Naive thymus-derived CD4-positive, alpha-beta T cell (primary cell): ENCODE measurements at regions not wholly inside any gene's neighbourhood (a gene's known extent, or its start where the extent isn't known, plus 50 kb on each side); places are given as distances from the start of the nearest gene placed in this dataset.

ENCODE experiments used
- ATAC-seq: fragments of 150-1000 bp; cut with Tn5 transposase; 2 replicates; pipeline ENCODE4 v1.10.0; 2021; ENCODE audit warnings: mild to moderate bottlenecking, moderate library complexity
- CTCF ChIA-PET: fragments of 350-600 bp; sonication (Branson Sonifier 250); formaldehyde crosslinking; loops from one replicate; lab custom pipeline; 2021; ENCODE audit warnings: antibody characterized with exemption; lab: Charles Lee
- POLR2A ChIA-PET: fragments of 350-600 bp; sonication (Branson Sonifier 250); formaldehyde crosslinking; loops from one replicate; lab custom pipeline; 2021; ENCODE audit warnings: antibody characterized with exemption, inconsistent platforms; lab: Charles Lee
- DNase-seq, 9 donors: peaks; one replicate each; pipeline versions ENCODE4 v3.0.0 to v3.0.0-alpha.2; 2020 to 2022; ENCODE audit warnings: mixed read lengths in 1 of 9
- H3K27ac ChIP-seq: one replicate; pipeline ENCODE4 v1.7.0; 2013; ENCODE audit warnings: mild to moderate bottlenecking, low read depth, low read length, moderate library complexity
- H3K27me3 ChIP-seq, 2 donors: one replicate each; pipeline ENCODE4 v1.7.0; 2013; ENCODE audit warnings: low read length in 2 of 2, mild to moderate bottlenecking in 2 of 2, moderate library complexity in 2 of 2; ENCODE audit not compliant: control insufficient read depth in 2 of 2, insufficient read depth in 2 of 2
- H3K36me3 ChIP-seq, 3 experiments: 1 replicate in 2 of 3; 2 replicates in 1 of 3; pipeline ENCODE4 v1.7.0; 2013; ENCODE audit warnings: low read length in 3 of 3, mild to moderate bottlenecking in 3 of 3, moderate library complexity in 1 of 3; ENCODE audit not compliant: insufficient read depth in 3 of 3, control insufficient read depth in 2 of 3
- H3K4me1 ChIP-seq, 2 donors: one replicate each; pipeline ENCODE4 v1.7.0; 2013; ENCODE audit warnings: low read length in 2 of 2, mild to moderate bottlenecking in 2 of 2, moderate library complexity in 1 of 2; ENCODE audit not compliant: control insufficient read depth in 2 of 2, insufficient read depth in 2 of 2
- H3K4me3 ChIP-seq: 2 replicates; pipeline ENCODE4 v1.7.0; 2013; ENCODE audit warnings: mild to moderate bottlenecking, low read length
- H3K9me3 ChIP-seq, 3 experiments: 1 replicate in 2 of 3; 2 replicates in 1 of 3; pipeline ENCODE4 v1.7.0; 2013; ENCODE audit warnings: low read length in 3 of 3; ENCODE audit not compliant: control insufficient read depth in 2 of 3
- H3K27ac Mint-ChIP-seq, 9 donors: one replicate each; pipeline ENCODE4 v1.8.0; 2020 to 2022; ENCODE audit warnings: mixed read lengths in 9 of 9, mild to moderate bottlenecking in 8 of 9, moderate library complexity in 5 of 9, inconsistent platforms in 2 of 9
- H3K27me3 Mint-ChIP-seq, 5 donors: one replicate each; pipeline ENCODE4 v1.8.0; 2021 to 2022; ENCODE audit warnings: mixed read lengths in 5 of 5, mild to moderate bottlenecking in 1 of 5
- H3K36me3 Mint-ChIP-seq, 5 donors: one replicate each; pipeline ENCODE4 v1.8.0; 2020 to 2022; ENCODE audit warnings: mixed read lengths in 5 of 5, mild to moderate bottlenecking in 3 of 5, inconsistent platforms in 1 of 5
- H3K4me1 Mint-ChIP-seq, 7 donors: one replicate each; pipeline ENCODE4 v1.8.0; 2020 to 2022; ENCODE audit warnings: mixed read lengths in 7 of 7, mild to moderate bottlenecking in 3 of 7, inconsistent platforms in 1 of 7
- H3K4me3 Mint-ChIP-seq, 10 donors: one replicate each; pipeline ENCODE4 v1.8.0; 2020 to 2022; ENCODE audit warnings: mild to moderate bottlenecking in 10 of 10, mixed read lengths in 10 of 10, moderate library complexity in 6 of 10, inconsistent platforms in 2 of 10
- H3K9me3 Mint-ChIP-seq, 11 donors: one replicate each; pipeline ENCODE4 v1.8.0; 2020 to 2022; ENCODE audit warnings: mixed read lengths in 11 of 11, mild to moderate bottlenecking in 4 of 11, inconsistent platforms in 1 of 11, moderate library complexity in 1 of 11
- intact Hi-C, 2 donors: fragments of 100-400 bp; cut with micrococcal nuclease; formaldehyde crosslinking; loops; one replicate each; pipeline ENCODE4 v1.15.1; 2023

DNA sequence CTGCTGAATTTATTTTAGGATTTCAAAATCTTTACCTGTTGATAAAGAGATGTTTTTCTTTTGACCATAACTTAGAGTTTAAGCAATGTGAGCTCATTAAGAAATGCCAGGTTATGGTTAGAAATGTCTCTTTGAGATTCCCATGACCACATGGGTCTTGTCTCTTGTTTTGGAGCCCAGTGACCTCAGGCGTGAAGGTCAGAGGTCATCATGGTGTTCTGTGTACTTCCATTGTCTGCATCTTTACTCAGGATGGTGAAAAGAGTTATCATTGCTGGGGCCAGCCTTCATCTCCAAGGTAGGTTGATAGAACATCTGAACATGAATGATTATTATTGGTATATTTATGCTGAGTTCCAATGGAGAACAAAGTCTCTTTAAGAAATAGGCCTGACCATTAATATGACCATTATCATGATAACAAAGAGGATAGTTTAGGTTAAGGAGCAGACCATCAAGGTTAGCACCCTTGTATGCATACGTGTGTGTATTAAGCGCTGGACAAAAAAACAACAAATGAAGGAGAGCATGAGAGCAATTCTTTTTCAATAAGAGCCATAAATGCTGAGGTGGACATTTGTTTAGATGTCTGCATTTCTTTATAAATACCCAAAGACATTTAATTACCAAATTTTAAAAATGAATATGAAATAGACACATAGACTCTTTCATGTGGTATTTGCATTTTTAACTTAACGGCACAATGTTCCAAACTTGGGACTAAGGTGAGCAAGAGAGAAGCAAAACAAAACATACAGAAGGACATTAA lies 120.6 kb upstream of the PAQR3 start:
- Mint-ChIP-seq H3K4me3 (no peak overlapping the region), H3K36me3 (peaks cover 0 to 3% (median 0%) of the 10 kb centered on the region in 5 donors), H3K4me1 (no peaks in the 10 kb centered on the region), H3K9me3 (no peaks in the 10 kb centered on the region), H3K27ac (no peak overlapping the region), H3K27me3 (peaks cover 0 to 22% (median 0%) of the 10 kb centered on the region in 5 donors)
- POLR2A ChIA-PET = no interaction called here
- no peak for ATAC-seq
- H3K27me3 ChIP-seq = no peaks in the 10 kb centered on the region
- no peak overlapping the region for H3K4me3 ChIP-seq
- intact Hi-C loops = no loop called here
- no peak overlapping the region for H3K27ac ChIP-seq
- no peak for DNase-seq
- H3K9me3 ChIP-seq = no peaks in the 10 kb centered on the region
- no peaks in the 10 kb centered on the region for H3K36me3 ChIP-seq
- CTCF ChIA-PET = no interaction called here
- H3K4me1 ChIP-seq = no peaks in the 10 kb centered on the region

DNA sequence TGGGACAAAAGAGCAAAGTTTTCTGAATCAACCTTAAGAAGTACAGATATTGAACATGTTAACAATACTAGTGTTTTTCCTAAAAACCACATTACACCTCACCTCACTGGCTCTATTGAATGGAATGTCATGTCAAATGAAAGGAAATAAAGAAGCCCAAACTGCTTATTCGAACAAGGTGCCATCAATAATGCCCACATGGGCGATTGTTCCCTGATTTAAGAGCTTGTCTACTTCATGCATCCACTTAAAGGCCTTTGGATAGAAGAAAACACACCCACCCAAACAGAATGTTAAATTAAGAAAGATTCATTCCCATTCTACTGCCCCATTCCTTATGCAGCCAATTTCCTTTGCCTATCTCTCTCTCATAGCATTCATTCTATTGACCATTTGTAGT lies 118.5 kb upstream of the PAQR3 start:
- H3K9me3 ChIP-seq = no peaks in the 10 kb centered on the region
- POLR2A ChIA-PET = no interaction called here
- H3K4me1 Mint-ChIP-seq = no peaks in the 10 kb centered on the region
- no peaks in the 10 kb centered on the region for H3K36me3 ChIP-seq
- CTCF ChIA-PET = no interaction called here
- H3K36me3 Mint-ChIP-seq = peaks cover 0 to 1% (median 0%) of the 10 kb centered on the region in 5 donors
- no peaks in the 10 kb centered on the region for H3K9me3 Mint-ChIP-seq
- H3K27me3 Mint-ChIP-seq = peaks cover 0 to 14% (median 3%) of the 10 kb centered on the region in 5 donors
- H3K4me1 ChIP-seq = no peaks in the 10 kb centered on the region
- H3K27ac ChIP-seq = no peak overlapping the region
- H3K27me3 ChIP-seq = no peaks in the 10 kb centered on the region
- no peak for ATAC-seq
- intact Hi-C loops = no loop called here
- H3K27ac Mint-ChIP-seq = no peak overlapping the region
- no peak overlapping the region for H3K4me3 Mint-ChIP-seq
- DNase-seq = no peak
- no peak overlapping the region for H3K4me3 ChIP-seq

DNA sequence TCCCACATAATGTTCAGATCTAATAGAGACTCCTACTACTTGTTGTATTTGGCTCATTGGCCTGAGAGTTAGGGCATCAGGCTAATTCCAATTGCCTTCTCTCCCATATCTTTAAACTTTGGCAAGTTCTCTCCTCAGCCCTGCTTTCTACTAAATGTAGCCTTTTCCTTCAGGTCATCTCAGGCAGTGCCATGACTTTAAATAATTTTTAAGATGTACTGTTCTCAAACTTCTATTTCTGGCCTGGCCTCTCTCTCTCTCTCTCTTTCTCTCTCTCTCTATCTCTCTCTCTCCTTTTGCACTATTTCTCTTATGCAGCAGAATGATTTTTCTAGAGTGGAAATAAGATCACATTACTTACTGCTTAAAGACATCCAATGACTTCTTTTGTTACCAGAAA lies 114.5 kb upstream of the PAQR3 start:
- no peaks in the 10 kb centered on the region for H3K36me3 ChIP-seq
- no peaks in the 10 kb centered on the region for H3K36me3 Mint-ChIP-seq
- CTCF ChIA-PET = interaction anchor here (0.7 kb wide), 1 partner anchor 25 kb away, joined by 3 read pairs; no protein-coding TSS in a partner anchor
- no peak overlapping the region for H3K4me3 Mint-ChIP-seq
- H3K4me3 ChIP-seq = no peak overlapping the region
- H3K27me3 Mint-ChIP-seq = peaks cover 0 to 17% (median 3%) of the 10 kb centered on the region in 5 donors
- POLR2A ChIA-PET = no interaction called here
- no peak overlapping the region for H3K27ac ChIP-seq
- no peaks in the 10 kb centered on the region for H3K4me1 ChIP-seq
- H3K4me1 Mint-ChIP-seq = no peaks in the 10 kb centered on the region
- H3K27ac Mint-ChIP-seq = no peak overlapping the region
- H3K9me3 ChIP-seq = no peaks in the 10 kb centered on the region
- intact Hi-C loops = no loop called here
- DNase-seq (no peak), ATAC-seq (no peak)
- H3K9me3 Mint-ChIP-seq = no peaks in the 10 kb centered on the region
- no peaks in the 10 kb centered on the region for H3K27me3 ChIP-seq

DNA sequence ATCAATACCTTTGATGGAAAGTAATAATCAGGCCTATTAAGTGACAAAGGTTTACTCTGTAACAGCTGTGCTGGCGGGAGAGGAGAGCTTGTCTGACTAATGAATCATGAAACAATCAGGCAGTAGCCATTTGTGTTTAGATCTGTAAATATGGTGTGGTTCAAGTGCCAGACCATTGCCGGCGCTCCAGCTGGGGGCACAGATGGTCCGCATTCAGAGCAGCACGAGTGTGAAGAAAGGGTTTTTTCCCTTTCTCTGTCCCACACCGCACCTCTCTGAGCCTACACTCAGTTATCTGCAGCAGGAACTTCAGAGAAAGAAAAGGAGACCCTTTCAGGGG lies 111.3 kb upstream of the PAQR3 start:
- Mint-ChIP-seq H3K27ac (no peak overlapping the region), H3K9me3 (no peaks in the 10 kb centered on the region), H3K4me1 (no peaks in the 10 kb centered on the region), H3K36me3 (no peaks in the 10 kb centered on the region), H3K27me3 (peaks cover 0 to 10% (median 3%) of the 10 kb centered on the region in 5 donors), H3K4me3 (no peak overlapping the region)
- no peak for DNase-seq
- Histone ChIP-seq H3K4me3 (no peak overlapping the region), H3K36me3 (no peaks in the 10 kb centered on the region), H3K27me3 (no peaks in the 10 kb centered on the region), H3K9me3 (no peaks in the 10 kb centered on the region), H3K27ac (no peak overlapping the region), H3K4me1 (no peaks in the 10 kb centered on the region)
- POLR2A ChIA-PET = no interaction called here
- CTCF ChIA-PET = interaction anchor here (0.6 kb wide), 1 partner anchor 97 kb away, joined by 3 read pairs; no protein-coding TSS in a partner anchor
- no peak for ATAC-seq
- intact Hi-C loops = no loop called here

DNA sequence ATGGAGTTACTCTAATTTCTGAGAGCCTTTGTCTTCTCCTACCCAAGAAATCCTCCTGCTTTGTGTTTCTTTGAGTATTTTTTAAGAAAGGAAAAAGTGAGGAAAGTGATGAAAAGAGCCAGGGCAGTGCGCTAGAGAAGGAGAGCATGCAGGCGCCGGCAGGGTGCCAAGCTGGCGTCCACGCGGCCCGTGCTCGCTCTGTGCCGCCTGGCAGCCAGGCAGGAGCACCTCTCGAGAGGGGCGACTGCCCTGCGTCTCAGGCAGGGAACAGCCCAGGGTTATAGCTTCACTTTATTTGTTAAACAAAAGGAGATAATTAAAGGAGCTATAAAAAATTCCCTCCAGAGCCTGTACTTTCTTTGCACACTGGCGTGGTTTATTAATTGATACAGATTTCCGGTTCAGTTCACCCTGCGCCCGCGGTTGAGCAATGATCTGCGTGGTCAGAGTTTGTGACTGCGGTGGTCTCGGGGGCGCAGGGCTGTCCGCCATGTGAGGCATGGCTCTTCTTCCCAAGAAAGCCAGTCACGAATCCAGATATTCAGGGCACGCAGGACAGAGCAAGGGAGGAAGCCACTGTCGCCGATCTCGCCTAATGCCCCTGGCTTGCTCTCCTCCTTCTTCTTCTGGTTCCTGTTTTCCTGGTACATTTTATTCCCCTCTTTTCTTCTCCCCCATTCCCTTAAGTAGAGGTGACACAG lies 110.8 kb upstream of the PAQR3 start:
- Histone ChIP-seq H3K9me3 (no peaks in the 10 kb centered on the region), H3K4me3 (no peak overlapping the region), H3K27me3 (no peaks in the 10 kb centered on the region), H3K36me3 (no peaks in the 10 kb centered on the region), H3K4me1 (no peaks in the 10 kb centered on the region), H3K27ac (no peak overlapping the region)
- H3K9me3 Mint-ChIP-seq = no peaks in the 10 kb centered on the region
- H3K4me3 Mint-ChIP-seq = no peak overlapping the region
- no peak overlapping the region for H3K27ac Mint-ChIP-seq
- H3K4me1 Mint-ChIP-seq = no peaks in the 10 kb centered on the region
- intact Hi-C loops = no loop called here
- H3K27me3 Mint-ChIP-seq = peaks cover 0 to 10% (median 3%) of the 10 kb centered on the region in 5 donors
- no peak for DNase-seq
- CTCF ChIA-PET = no interaction called here
- POLR2A ChIA-PET = no interaction called here
- H3K36me3 Mint-ChIP-seq = no peaks in the 10 kb centered on the region
- ATAC-seq = no peak

DNA sequence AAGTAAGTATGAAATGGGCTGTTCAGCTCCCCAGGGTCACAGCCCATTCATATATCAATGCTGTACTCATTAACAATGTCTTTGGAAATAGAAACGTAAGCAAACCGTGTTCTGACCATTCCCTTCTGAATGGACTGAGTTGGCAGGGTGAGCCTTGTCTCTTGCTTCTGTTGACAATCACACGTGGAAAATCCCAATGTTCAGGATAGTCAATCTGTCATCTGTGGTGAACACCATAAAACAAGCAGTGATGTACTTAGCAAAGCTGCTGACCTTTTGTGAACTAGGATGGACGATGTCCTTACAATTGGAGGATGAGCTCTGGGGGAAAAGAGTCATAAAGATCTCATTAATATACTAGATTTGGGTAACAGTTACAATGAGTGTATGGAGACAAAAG lies 109.6 kb upstream of the PAQR3 start:
- no peak overlapping the region for H3K27ac ChIP-seq
- Mint-ChIP-seq H3K27me3 (peaks cover 0 to 10% (median 3%) of the 10 kb centered on the region in 5 donors), H3K4me1 (no peaks in the 10 kb centered on the region), H3K27ac (no peak overlapping the region), H3K9me3 (no peaks in the 10 kb centered on the region), H3K4me3 (no peak overlapping the region), H3K36me3 (no peaks in the 10 kb centered on the region)
- ChIA-PET POLR2A (no interaction called here), CTCF (no interaction called here)
- intact Hi-C loops = no loop called here
- DNase-seq (no peak), ATAC-seq (no peak)
- no peaks in the 10 kb centered on the region for H3K36me3 ChIP-seq
- H3K4me1 ChIP-seq = no peaks in the 10 kb centered on the region
- no peaks in the 10 kb centered on the region for H3K9me3 ChIP-seq
- H3K4me3 ChIP-seq = no peak overlapping the region
- H3K27me3 ChIP-seq = no peaks in the 10 kb centered on the region

DNA sequence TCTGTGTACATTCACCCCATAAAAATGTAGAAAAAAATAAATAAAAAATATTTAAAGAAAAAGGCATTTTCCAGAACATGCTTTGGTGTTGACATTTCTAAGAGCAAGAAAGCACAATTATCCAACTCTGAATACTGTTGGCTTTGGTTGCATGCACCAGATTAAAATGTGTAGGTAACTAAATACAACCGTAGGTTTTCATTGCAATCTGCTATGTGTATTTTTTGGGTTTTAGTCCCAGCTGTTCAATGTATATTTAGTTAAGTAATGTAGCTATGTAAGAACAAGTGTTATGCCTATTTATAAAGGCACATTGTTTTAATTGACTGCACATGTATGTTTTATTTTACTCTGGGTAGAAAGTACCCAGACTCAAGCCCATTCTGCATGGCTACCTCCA lies 108.1 kb upstream of the PAQR3 start:
- POLR2A ChIA-PET = interaction anchor here (0.6 kb wide), 1 partner anchor 129 kb away, joined by 5 read pairs; no protein-coding TSS in a partner anchor
- H3K9me3 Mint-ChIP-seq = no peaks in the 10 kb centered on the region
- Histone ChIP-seq H3K4me3 (no peak overlapping the region), H3K27me3 (no peaks in the 10 kb centered on the region), H3K36me3 (no peaks in the 10 kb centered on the region), H3K4me1 (no peaks in the 10 kb centered on the region), H3K9me3 (no peaks in the 10 kb centered on the region), H3K27ac (no peak overlapping the region)
- H3K27me3 Mint-ChIP-seq = peaks cover 0 to 5% (median 0%) of the 10 kb centered on the region in 5 donors
- ATAC-seq (no peak), DNase-seq (no peak)
- no peak overlapping the region for H3K4me3 Mint-ChIP-seq
- no peak overlapping the region for H3K27ac Mint-ChIP-seq
- CTCF ChIA-PET = no interaction called here
- intact Hi-C loops = no loop called here
- H3K36me3 Mint-ChIP-seq = no peaks in the 10 kb centered on the region
- no peaks in the 10 kb centered on the region for H3K4me1 Mint-ChIP-seq
